Vagina (tissue), 2 donors: ENCODE measurements at regions not wholly inside any gene's neighbourhood (a gene's known extent, or its start where the extent isn't known, plus 50 kb on each side); places are given as distances from the start of the nearest gene placed in this dataset.

Source experiments
- CTCF ChIP-seq, 3 experiments: fragments of 450-650 bp in 2 of 3; fragments of 200-600 bp in 1 of 3; sonication (generic) in 1 of 3; IDR thresholded peaks; one replicate each; pipeline ENCODE4 v1.5.1; 2017 to 2019; ENCODE audit warnings: antibody characterized with exemption in 3 of 3, mild to moderate bottlenecking in 2 of 3, moderate library complexity in 2 of 3
- POLR2A ChIP-seq, 2 donors: fragments of 450-650 bp; IDR thresholded peaks; one replicate each; pipeline ENCODE4 v1.6.1; 2017; ENCODE audit warnings: antibody characterized with exemption in 2 of 2, mild to moderate bottlenecking in 2 of 2, moderate library complexity in 2 of 2
- POLR2AphosphoS5 ChIP-seq, 2 donors: sonication (generic); formaldehyde crosslinking; IDR thresholded peaks; one replicate each; pipeline ENCODE4 v1.9.0; 2017; ENCODE audit warnings: antibody characterized with exemption in 2 of 2, mild to moderate bottlenecking in 2 of 2, low read depth in 1 of 2; ENCODE audit not compliant: insufficient read depth in 1 of 2

GRCh38 chr4:55021214-55021613, 104.2 kb downstream of the KDR start:
- no peak for TF ChIP-seq CTCF (IDR thresholded peaks at IDR 0.05)
- no peak for TF ChIP-seq POLR2AphosphoS5 (IDR thresholded peaks at IDR 0.05; ENCODE audit: insufficient read depth in 1 of 2, low read depth in 1 of 2)
- no peak for TF ChIP-seq POLR2A (IDR thresholded peaks at IDR 0.05)
